SK-N-SH (cell line): ENCODE measurements at regions not wholly inside any gene's neighbourhood (a gene's known extent, or its start where the extent isn't known, plus 50 kb on each side); places are given as distances from the start of the nearest gene placed in this dataset.
"Not testable (repeated sequence)": the region's sequence is repeated elsewhere in the genome, so short reads cannot be mapped to it uniquely, and the experiment has no call there.

Experiments used
- CTCF ChIA-PET: fragments of 300-600, 350-600 bp; formaldehyde crosslinking; extraction: SDS; loops from one replicate; lab custom pipeline; 2021; lab: Yijun Ruan, JAX
- POLR2A ChIA-PET: fragments of 350-600 bp; sonication (Branson Sonifier 250); formaldehyde crosslinking; extraction: SDS; loops from one replicate; lab custom pipeline; 2020; ENCODE audit warnings: antibody characterized with exemption, inconsistent platforms; lab: Yijun Ruan, JAX
- DNase-seq: peaks from one replicate; pipeline ENCODE4 v3.0.0; 2012
- H2AFZ ChIP-seq: fragments of 200-600 bp; sonication (generic); 2 replicates; pipeline ENCODE4 v1.8.1; 2016; ENCODE audit warnings: antibody characterized with exemption, mild to moderate bottlenecking, low read depth
- H3F3A ChIP-seq: fragments of 200-600 bp; sonication (generic); replicated peaks from 2 replicates; pipeline ENCODE3; 2016; ENCODE audit warnings: antibody characterized with exemption, mild to moderate bottlenecking; ENCODE audit not compliant: insufficient read depth
- H3K27ac ChIP-seq, 2 experiments: fragments of 200-500 bp in 1 of 2; fragments of 200-600 bp in 1 of 2; sonication (Bioruptor generic) in 1 of 2; sonication (generic), shearing (Covaris generic) in 1 of 2; 2 replicates each; pipeline versions ENCODE4 v1.5.1 to v1.6.1; 2014 to 2016; ENCODE audit warnings: low read depth in 2 of 2, inconsistent platforms in 1 of 2, low read length in 1 of 2, mild to moderate bottlenecking in 1 of 2, mixed read lengths in 1 of 2
- H3K27me3 ChIP-seq: fragments of 200-600 bp; sonication (generic), shearing (Covaris generic); 2 replicates; pipeline ENCODE4 v1.6.1; 2016; ENCODE audit warnings: mixed run types; ENCODE audit not compliant: insufficient read depth
- H3K36me3 ChIP-seq, 2 experiments: fragments of 200-500 bp in 1 of 2; fragments of 200-600 bp in 1 of 2; sonication (Bioruptor generic) in 1 of 2; sonication (generic) in 1 of 2; replicated peaks in 1 of 2; 2 replicates each; pipeline versions ENCODE3 to v1.5.1; 2014 to 2016; ENCODE audit warnings: low read length in 1 of 2, mild to moderate bottlenecking in 1 of 2; ENCODE audit not compliant: insufficient read depth in 2 of 2, control insufficient read depth in 1 of 2
- H3K4me1 ChIP-seq, 2 experiments: fragments of 200-500 bp in 1 of 2; fragments of 200-600 bp in 1 of 2; sonication (Bioruptor generic) in 1 of 2; sonication (generic), shearing (Covaris generic) in 1 of 2; 2 replicates each; pipeline versions ENCODE4 v1.5.1 to v1.6.1; 2014 to 2016; ENCODE audit warnings: low read depth in 1 of 2, low read length in 1 of 2, mixed run types in 1 of 2; ENCODE audit not compliant: insufficient read depth in 2 of 2, control insufficient read depth in 1 of 2
- H3K4me2 ChIP-seq: fragments of 200-600 bp; sonication (generic), shearing (Covaris generic); 2 replicates; pipeline ENCODE4 v1.6.1; 2017; ENCODE audit warnings: mixed run types
- H3K4me3 ChIP-seq, 2 experiments: fragments of 200-500 bp in 1 of 2; fragments of 200-600 bp in 1 of 2; sonication (Bioruptor generic) in 1 of 2; sonication (generic), shearing (Covaris generic) in 1 of 2; 2 replicates each; pipeline versions ENCODE4 v1.5.1 to v1.8.1; 2014 to 2016; ENCODE audit warnings: low read depth in 2 of 2, inconsistent platforms in 1 of 2, low read length in 1 of 2, mild to moderate bottlenecking in 1 of 2, mixed read lengths in 1 of 2, moderate library complexity in 1 of 2
- H3K79me2 ChIP-seq: fragments of 200-600 bp; sonication (generic); 2 replicates; pipeline ENCODE4 v1.8.1; 2017; ENCODE audit warnings: mild to moderate bottlenecking; ENCODE audit not compliant: insufficient read depth
- H3K9ac ChIP-seq: fragments of 200-600 bp; sonication (generic); 2 replicates; pipeline ENCODE4 v1.6.1; 2017; ENCODE audit warnings: mixed run types
- H3K9me2 ChIP-seq: fragments of 200-600 bp; sonication (generic); 2 replicates; pipeline ENCODE4 v1.6.1; 2017; ENCODE audit warnings: mixed run types
- H3K9me3 ChIP-seq: fragments of 200-600 bp; sonication (generic); 2 replicates; pipeline ENCODE4 v1.6.1; 2017; ENCODE audit warnings: mixed run types, mild to moderate bottlenecking, moderate library complexity
- H4K20me1 ChIP-seq: fragments of 200-600 bp; sonication (generic); 2 replicates; pipeline ENCODE4 v1.6.1; 2017; ENCODE audit warnings: mild to moderate bottlenecking, mixed run types; ENCODE audit not compliant: insufficient read depth
- ELF1 ChIP-seq: IDR thresholded peaks from 2 replicates; pipeline ENCODE4 v1.4.0; 2012
- EP300 ChIP-seq, 2 experiments: IDR thresholded peaks; 2 replicates each; pipeline versions ENCODE4 v1.4.0 to v1.6.1; 2012; ENCODE audit warnings: borderline replicate concordance in 1 of 2, low read depth in 1 of 2, low read length in 1 of 2
- FOSL2 ChIP-seq: IDR thresholded peaks from 2 replicates; pipeline ENCODE4 v1.4.0; 2012; ENCODE audit warnings: low read depth, mild to moderate bottlenecking, moderate library complexity, borderline replicate concordance
- FOXJ3 ChIP-seq: sonication (generic); formaldehyde crosslinking; IDR thresholded peaks from 2 replicates; pipeline ENCODE4 v1.5.1; 2020; ENCODE audit warnings: mild to moderate bottlenecking, missing genetic modification reagents
- JUND ChIP-seq: IDR thresholded peaks from 2 replicates; pipeline ENCODE4 v1.4.0; 2012
- MEF2A ChIP-seq: IDR thresholded peaks from 2 replicates; pipeline ENCODE4 v1.4.0; 2012; ENCODE audit warnings: low read depth, borderline replicate concordance
- RAD21 ChIP-seq: IDR thresholded peaks from 2 replicates; pipeline ENCODE4 v1.6.1; 2012; ENCODE audit warnings: mild to moderate bottlenecking, low read length
- RXRA ChIP-seq: IDR thresholded peaks from 2 replicates; pipeline ENCODE4 v1.4.0; 2012; ENCODE audit warnings: low read depth, mild to moderate bottlenecking, borderline replicate concordance
- SIN3A ChIP-seq: IDR thresholded peaks from 2 replicates; pipeline ENCODE4 v1.6.1; 2012; ENCODE audit warnings: low read depth, mild to moderate bottlenecking, low read length, moderate library complexity, borderline replicate concordance
- SMC3 ChIP-seq: IDR thresholded peaks from 2 replicates; pipeline ENCODE4 v1.6.1; 2012; ENCODE audit warnings: low read depth, low read length, improper control_type of control experiment
- TEAD4 ChIP-seq: IDR thresholded peaks from 2 replicates; pipeline ENCODE4 v1.4.0; 2012; ENCODE audit warnings: mild to moderate bottlenecking, borderline replicate concordance; ENCODE audit not compliant: insufficient read depth
- YY1 ChIP-seq: IDR thresholded peaks from 2 replicates; pipeline ENCODE4 v1.4.0; 2012; ENCODE audit warnings: low read depth, mild to moderate bottlenecking
- WGBS: methylation state at CpG from one replicate; pipeline ENCODE4 v1.1.6; 2017; ENCODE audit warnings: low lambda C conversion rate; 5-methylcytosine and 5-hydroxymethylcytosine counted together
- TF ChIP-seq, protein P1 (sequence below): IDR thresholded peaks from 2 replicates; pipeline ENCODE4 v1.4.0; 2012; ENCODE audit warnings: low read depth, borderline replicate concordance
- TF ChIP-seq, protein P2 (sequence below): fragments of 150-350 bp; IDR thresholded peaks from 2 replicates; pipeline ENCODE4 v1.6.1; 2016; ENCODE audit warnings: mild to moderate bottlenecking, low read depth, low read length
- TF ChIP-seq, protein P3 (sequence below): IDR thresholded peaks from 2 replicates; pipeline ENCODE4 v1.6.1; 2012; ENCODE audit warnings: mild to moderate bottlenecking, low read depth, low read length, moderate library complexity

DNA sequence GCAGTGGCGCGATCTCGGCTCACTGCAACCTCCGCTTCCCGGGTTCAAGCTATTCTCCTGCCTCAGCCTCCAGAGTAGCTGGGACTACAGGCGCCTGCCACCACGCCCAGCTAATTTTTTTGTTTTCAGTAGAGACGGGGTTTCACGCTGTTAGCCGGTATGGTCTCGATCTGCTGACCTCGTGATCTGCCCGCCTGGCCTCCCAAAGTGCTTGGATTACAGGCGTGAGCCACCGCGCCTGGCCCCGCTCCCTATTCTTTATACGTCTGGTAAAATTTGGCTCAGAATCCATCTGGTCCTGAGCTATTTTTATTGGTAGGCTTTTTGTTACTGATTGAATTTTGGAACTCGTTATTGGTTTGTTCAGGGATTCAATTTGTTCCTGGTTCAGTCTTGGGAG is 336.7 kb downstream of the AEBP2 start:
- H4K20me1 ChIP-seq, DNase-seq, H3K4me2 ChIP-seq, H3K4me3 ChIP-seq, H2AFZ ChIP-seq, H3F3A ChIP-seq, H3K4me1 ChIP-seq, H3K36me3 ChIP-seq, POLR2A ChIA-PET, H3K9ac ChIP-seq, H3K27me3 ChIP-seq, H3K79me2 ChIP-seq, H3K27ac ChIP-seq, H3K9me3 ChIP-seq, H3K9me2 ChIP-seq: not testable (repeated sequence)
- CTCF ChIA-PET: interaction anchor here (1.5 kb wide), 1 partner anchor 19 kb away, joined by 6 read pairs; no protein-coding TSS in a partner anchor
- 92% methylated on average over 19 of the region's 19 CpGs for WGBS

DNA sequence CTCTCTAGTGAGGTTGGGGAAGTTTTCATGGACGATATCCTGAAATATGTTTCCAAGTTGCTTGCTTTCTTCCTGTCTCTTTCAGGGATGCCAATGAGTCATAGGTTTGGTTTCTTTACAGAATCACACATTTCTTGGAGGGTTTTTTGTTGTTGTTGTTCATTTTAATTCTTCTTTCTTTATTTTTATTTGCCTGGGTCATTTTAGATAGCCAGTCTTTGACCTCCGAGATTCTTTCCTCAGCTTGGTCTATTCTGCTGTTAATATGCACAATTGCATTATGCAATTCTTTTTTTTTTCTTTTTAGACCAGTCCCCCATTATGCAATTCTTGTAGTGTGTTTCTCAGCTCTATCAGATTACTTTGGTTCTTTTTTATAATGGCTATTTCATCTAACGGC is 338.9 kb downstream of the AEBP2 start:
- H3K79me2 ChIP-seq: no peaks in the 10 kb centered on the region
- no peaks in the 10 kb centered on the region for H4K20me1 ChIP-seq
- H3K4me2 ChIP-seq: no peak overlapping the region
- no peaks in the 10 kb centered on the region for H3K9me2 ChIP-seq
- H2AFZ ChIP-seq: peak overlapping the region; percentile 66
- no peaks in the 10 kb centered on the region for H3K36me3 ChIP-seq
- no peak for DNase-seq
- no peaks in the 10 kb centered on the region for H3K27me3 ChIP-seq
- 46% methylated on average over 3 of the region's 3 CpGs for WGBS
- H3K4me1 ChIP-seq: no peaks in the 10 kb centered on the region
- H3K27ac ChIP-seq: peak overlapping the region in 1 of 2 experiments; percentile 18; a peak in 1 of 4 replicates
- TF ChIP-seq JUND (peak; percentile 24; the same call in 1 of the 2 replicates), FOSL2 (peak; percentile 44; the same call in 1 of the 2 replicates), SMC3 (no peak), ELF1 (no peak)
- TF ChIP-seq, all 33 proteins: peak for 2
- Histone ChIP-seq H3K9me3 (no peaks in the 10 kb centered on the region), H3F3A (no peaks in the 10 kb centered on the region), H3K4me3 (no peak overlapping the region), H3K9ac (no peak overlapping the region)
- ChIA-PET CTCF (no interaction called here), POLR2A (no interaction called here)

DNA sequence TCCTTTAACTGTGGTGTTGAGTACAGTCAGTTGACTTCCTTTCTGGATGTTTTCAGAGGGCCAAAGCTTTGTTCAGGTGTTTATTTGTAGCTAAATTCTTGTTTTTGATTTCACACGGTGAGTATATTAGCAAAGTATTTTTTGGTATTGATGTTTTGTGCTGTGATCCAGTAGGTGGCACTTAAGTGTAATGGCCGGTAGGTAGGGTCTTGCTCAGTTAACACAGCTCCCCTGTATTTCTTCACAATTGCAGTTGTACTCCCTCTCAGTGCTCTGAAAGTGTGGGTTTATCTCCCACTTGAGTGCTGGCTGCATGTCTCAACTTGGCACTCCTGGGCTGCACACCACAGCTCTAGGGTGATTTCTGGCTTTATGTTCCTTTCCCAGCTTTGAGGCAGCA is 339.5 kb downstream of the AEBP2 start:
- H3K4me2 ChIP-seq: no peak overlapping the region
- no peaks in the 10 kb centered on the region for H3K27me3 ChIP-seq
- 85% methylated on average over 2 of the region's 2 CpGs for WGBS
- no peaks in the 10 kb centered on the region for H3F3A ChIP-seq
- TF ChIP-seq MEF2A (no peak), EP300 (IDR thresholded peaks at IDR 0.05; ENCODE audit: borderline replicate concordance in 1 of 2, low read depth in 1 of 2, low read length in 1 of 2) (no peak), RAD21 (no peak), YY1 (no peak), FOXJ3 (CRISPR knock-in tag) (no peak), TEAD4 (no peak), RXRA (no peak), SIN3A (no peak)
- TF ChIP-seq, protein P1, sequence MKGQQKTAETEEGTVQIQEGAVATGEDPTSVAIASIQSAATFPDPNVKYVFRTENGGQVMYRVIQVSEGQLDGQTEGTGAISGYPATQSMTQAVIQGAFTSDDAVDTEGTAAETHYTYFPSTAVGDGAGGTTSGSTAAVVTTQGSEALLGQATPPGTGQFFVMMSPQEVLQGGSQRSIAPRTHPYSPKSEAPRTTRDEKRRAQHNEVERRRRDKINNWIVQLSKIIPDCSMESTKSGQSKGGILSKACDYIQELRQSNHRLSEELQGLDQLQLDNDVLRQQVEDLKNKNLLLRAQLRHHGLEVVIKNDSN: no peak
- TF ChIP-seq, protein P2, sequence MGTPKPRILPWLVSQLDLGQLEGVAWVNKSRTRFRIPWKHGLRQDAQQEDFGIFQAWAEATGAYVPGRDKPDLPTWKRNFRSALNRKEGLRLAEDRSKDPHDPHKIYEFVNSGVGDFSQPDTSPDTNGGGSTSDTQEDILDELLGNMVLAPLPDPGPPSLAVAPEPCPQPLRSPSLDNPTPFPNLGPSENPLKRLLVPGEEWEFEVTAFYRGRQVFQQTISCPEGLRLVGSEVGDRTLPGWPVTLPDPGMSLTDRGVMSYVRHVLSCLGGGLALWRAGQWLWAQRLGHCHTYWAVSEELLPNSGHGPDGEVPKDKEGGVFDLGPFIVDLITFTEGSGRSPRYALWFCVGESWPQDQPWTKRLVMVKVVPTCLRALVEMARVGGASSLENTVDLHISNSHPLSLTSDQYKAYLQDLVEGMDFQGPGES: no peak
- TF ChIP-seq, protein P3, sequence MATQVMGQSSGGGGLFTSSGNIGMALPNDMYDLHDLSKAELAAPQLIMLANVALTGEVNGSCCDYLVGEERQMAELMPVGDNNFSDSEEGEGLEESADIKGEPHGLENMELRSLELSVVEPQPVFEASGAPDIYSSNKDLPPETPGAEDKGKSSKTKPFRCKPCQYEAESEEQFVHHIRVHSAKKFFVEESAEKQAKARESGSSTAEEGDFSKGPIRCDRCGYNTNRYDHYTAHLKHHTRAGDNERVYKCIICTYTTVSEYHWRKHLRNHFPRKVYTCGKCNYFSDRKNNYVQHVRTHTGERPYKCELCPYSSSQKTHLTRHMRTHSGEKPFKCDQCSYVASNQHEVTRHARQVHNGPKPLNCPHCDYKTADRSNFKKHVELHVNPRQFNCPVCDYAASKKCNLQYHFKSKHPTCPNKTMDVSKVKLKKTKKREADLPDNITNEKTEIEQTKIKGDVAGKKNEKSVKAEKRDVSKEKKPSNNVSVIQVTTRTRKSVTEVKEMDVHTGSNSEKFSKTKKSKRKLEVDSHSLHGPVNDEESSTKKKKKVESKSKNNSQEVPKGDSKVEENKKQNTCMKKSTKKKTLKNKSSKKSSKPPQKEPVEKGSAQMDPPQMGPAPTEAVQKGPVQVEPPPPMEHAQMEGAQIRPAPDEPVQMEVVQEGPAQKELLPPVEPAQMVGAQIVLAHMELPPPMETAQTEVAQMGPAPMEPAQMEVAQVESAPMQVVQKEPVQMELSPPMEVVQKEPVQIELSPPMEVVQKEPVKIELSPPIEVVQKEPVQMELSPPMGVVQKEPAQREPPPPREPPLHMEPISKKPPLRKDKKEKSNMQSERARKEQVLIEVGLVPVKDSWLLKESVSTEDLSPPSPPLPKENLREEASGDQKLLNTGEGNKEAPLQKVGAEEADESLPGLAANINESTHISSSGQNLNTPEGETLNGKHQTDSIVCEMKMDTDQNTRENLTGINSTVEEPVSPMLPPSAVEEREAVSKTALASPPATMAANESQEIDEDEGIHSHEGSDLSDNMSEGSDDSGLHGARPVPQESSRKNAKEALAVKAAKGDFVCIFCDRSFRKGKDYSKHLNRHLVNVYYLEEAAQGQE: no peak
- CTCF ChIA-PET: interaction anchor here (1.4 kb wide), 1 partner anchor 21 kb away, joined by 3 read pairs; no protein-coding TSS in a partner anchor
- H3K79me2 ChIP-seq: no peaks in the 10 kb centered on the region
- H3K9me3 ChIP-seq: no peaks in the 10 kb centered on the region
- no peak overlapping the region for H2AFZ ChIP-seq
- H3K4me1 ChIP-seq: no peaks in the 10 kb centered on the region
- POLR2A ChIA-PET: no interaction called here
- H3K27ac ChIP-seq: no peak overlapping the region
- DNase-seq: no peak
- no peak overlapping the region for H3K9ac ChIP-seq
- no peaks in the 10 kb centered on the region for H4K20me1 ChIP-seq
- no peaks in the 10 kb centered on the region for H3K9me2 ChIP-seq
- no peak overlapping the region for H3K4me3 ChIP-seq
- H3K36me3 ChIP-seq: no peaks in the 10 kb centered on the region
